H9 (cell line): ENCODE measurements at regions not wholly inside any gene's neighbourhood (a gene's known extent, or its start where the extent isn't known, plus 50 kb on each side); places are given as distances from the start of the nearest gene placed in this dataset.

ENCODE experiments used
- DNase-seq: peaks from one replicate; pipeline ENCODE4 v3.0.0-alpha.2; 2017
- H2AFZ ChIP-seq: one replicate; pipeline ENCODE4 v1.6.1; 2013; ENCODE audit warnings: mild to moderate bottlenecking, low read length, control low read depth, moderate library complexity
- H2AK5ac ChIP-seq: 2 replicates; pipeline ENCODE4 v1.6.1; 2013; ENCODE audit warnings: low read length, control low read depth, mixed read lengths; ENCODE audit not compliant: insufficient read length
- H2BK120ac ChIP-seq: one replicate; pipeline ENCODE4 v1.6.1; 2013; ENCODE audit warnings: low read depth, mild to moderate bottlenecking, low read length, control low read depth, inconsistent platforms; ENCODE audit not compliant: poor library complexity, severe bottlenecking
- H2BK12ac ChIP-seq: 2 replicates; pipeline ENCODE4 v1.6.1; 2013; ENCODE audit warnings: low read length, control low read depth, mixed read lengths, low read depth; ENCODE audit not compliant: insufficient read length
- H2BK15ac ChIP-seq: 2 replicates; pipeline ENCODE4 v1.6.1; 2013; ENCODE audit warnings: low read depth, low read length, control low read depth
- H2BK20ac ChIP-seq: one replicate; pipeline ENCODE4 v1.6.1; 2013; ENCODE audit warnings: low read depth, mild to moderate bottlenecking, low read length, control low read depth, inconsistent platforms; ENCODE audit not compliant: poor library complexity, severe bottlenecking
- H2BK5ac ChIP-seq: 2 replicates; pipeline ENCODE4 v1.6.1; 2013; ENCODE audit warnings: low read length, control low read depth, mixed read lengths; ENCODE audit not compliant: insufficient read length
- H3K14ac ChIP-seq: 2 replicates; pipeline ENCODE4 v1.6.1; 2013; ENCODE audit warnings: low read length, control low read depth; ENCODE audit not compliant: insufficient read depth
- H3K18ac ChIP-seq: 2 replicates; pipeline ENCODE4 v1.6.1; 2013; ENCODE audit warnings: low read depth, mild to moderate bottlenecking, mixed read lengths, low read length, control low read depth; ENCODE audit not compliant: insufficient read length
- H3K23ac ChIP-seq: 2 replicates; pipeline ENCODE4 v1.6.1; 2013; ENCODE audit warnings: low read length, control low read depth, mixed read lengths, low read depth; ENCODE audit not compliant: insufficient read length
- H3K23me2 ChIP-seq: 2 replicates; pipeline ENCODE4 v1.6.1; 2013; ENCODE audit warnings: low read depth, mild to moderate bottlenecking, mixed read lengths, low read length, control low read depth; ENCODE audit not compliant: insufficient read length, poor library complexity, severe bottlenecking
- H3K27ac ChIP-seq: 2 replicates; pipeline ENCODE4 v1.5.1; 2013; ENCODE audit warnings: low read length, control low read depth, mixed read lengths, low read depth; ENCODE audit not compliant: insufficient read length
- H3K27me3 ChIP-seq: 2 replicates; pipeline ENCODE4 v1.6.1; 2013; ENCODE audit warnings: low read length, control low read depth, inconsistent platforms; ENCODE audit not compliant: insufficient read depth
- H3K4ac ChIP-seq: 2 replicates; pipeline ENCODE4 v1.6.1; 2013; ENCODE audit warnings: low read depth, mild to moderate bottlenecking, control low read depth, inconsistent platforms, low read length, moderate library complexity
- H3K4me1 ChIP-seq: 2 replicates; pipeline ENCODE4 v1.6.1; 2013; ENCODE audit warnings: low read length, control low read depth, inconsistent platforms; ENCODE audit not compliant: insufficient read depth
- H3K4me2 ChIP-seq: 2 replicates; pipeline ENCODE4 v1.6.1; 2013; ENCODE audit warnings: low read length, control low read depth, mixed read lengths; ENCODE audit not compliant: insufficient read length, insufficient read depth
- H3K56ac ChIP-seq: 2 replicates; pipeline ENCODE4 v1.6.1; 2013; ENCODE audit warnings: low read depth, mild to moderate bottlenecking, mixed read lengths, low read length, control low read depth; ENCODE audit not compliant: insufficient read length
- H3K79me1 ChIP-seq: 2 replicates; pipeline ENCODE4 v1.6.1; 2013; ENCODE audit warnings: low read depth, mild to moderate bottlenecking, moderate library complexity, low read length, control low read depth, inconsistent platforms; ENCODE audit not compliant: insufficient read depth, poor library complexity, severe bottlenecking
- H3K79me2 ChIP-seq: 2 replicates; pipeline ENCODE4 v1.6.1; 2013; ENCODE audit warnings: low read length, control low read depth, inconsistent platforms; ENCODE audit not compliant: insufficient read depth
- H3K9ac ChIP-seq: 2 replicates; pipeline ENCODE4 v1.6.1; 2013; ENCODE audit warnings: low read length, control low read depth, mixed read lengths; ENCODE audit not compliant: insufficient read length; ENCODE audit errors: extremely low read depth
- H3K9me3 ChIP-seq: one replicate; pipeline ENCODE4 v1.6.1; 2013; ENCODE audit warnings: low read depth, low read length, inconsistent platforms; ENCODE audit not compliant: control insufficient read depth
- H3T11ph ChIP-seq: one replicate; pipeline ENCODE4 v1.6.1; 2013; ENCODE audit warnings: mild to moderate bottlenecking, low read length, control low read depth, inconsistent platforms
- H4K20me1 ChIP-seq: one replicate; pipeline ENCODE4 v1.6.1; 2013; ENCODE audit not compliant: control insufficient read depth, insufficient read length, insufficient read depth
- H4K5ac ChIP-seq: 2 replicates; pipeline ENCODE4 v1.6.1; 2013; ENCODE audit warnings: low read depth, mild to moderate bottlenecking, mixed read lengths, low read length, control low read depth; ENCODE audit not compliant: insufficient read length
- H4K8ac ChIP-seq: replicated peaks from 2 replicates; pipeline ENCODE4 v1.6.1; 2013; ENCODE audit warnings: low read length, control low read depth, mixed read lengths, low read depth; ENCODE audit not compliant: insufficient read length
- H4K91ac ChIP-seq: 2 replicates; pipeline ENCODE4 v1.6.1; 2013; ENCODE audit warnings: low read depth, mild to moderate bottlenecking, moderate library complexity, mixed read lengths, low read length, control low read depth; ENCODE audit not compliant: insufficient read length
- H3K27ac Mint-ChIP-seq, 3 experiments: 2 replicates in 2 of 3; 3 replicates in 1 of 3; pipeline ENCODE4 v1.8.0; 2020 to 2021; ENCODE audit warnings: mixed read lengths in 3 of 3, mild to moderate bottlenecking in 1 of 3, moderate library complexity in 1 of 3
- H3K27me3 Mint-ChIP-seq: 2 replicates; pipeline ENCODE4 v1.8.0; 2021; ENCODE audit warnings: low read depth, mild to moderate bottlenecking, moderate library complexity, mixed read lengths
- H3K36me3 Mint-ChIP-seq, 3 experiments: 2 replicates in 2 of 3; 3 replicates in 1 of 3; pipeline ENCODE4 v1.8.0; 2020 to 2021; ENCODE audit warnings: low read depth in 3 of 3, mixed read lengths in 3 of 3; ENCODE audit not compliant: insufficient read depth in 1 of 3
- H3K4me1 Mint-ChIP-seq, 2 experiments: 2 replicates each; pipeline ENCODE4 v1.8.0; 2020; ENCODE audit warnings: mixed read lengths in 2 of 2
- H3K4me3 Mint-ChIP-seq, 2 experiments: 2 replicates in 1 of 2; 3 replicates in 1 of 2; pipeline ENCODE4 v1.8.0; 2020 to 2021; ENCODE audit warnings: mild to moderate bottlenecking in 2 of 2, mixed read lengths in 2 of 2, moderate library complexity in 1 of 2
- H3K9me3 Mint-ChIP-seq, 2 experiments: 2 replicates in 1 of 2; 3 replicates in 1 of 2; pipeline ENCODE4 v1.8.0; 2020; ENCODE audit warnings: mild to moderate bottlenecking in 2 of 2, mixed read lengths in 2 of 2, moderate library complexity in 1 of 2
- WGBS: extraction: QIAGEN DNeasy Blood & Tissue Kit; methylation state at CpG from one replicate; pipeline ENCODE4 v1.1.7; 2013; ENCODE audit warnings: missing lambda C conversion rate, low lambda C conversion rate, mixed read lengths; ENCODE audit not compliant: insufficient read length; ENCODE audit errors: extremely low coverage; 5-methylcytosine and 5-hydroxymethylcytosine counted together
- TF ChIP-seq, protein P1 (sequence below): fragments of 200-600 bp; sonication (generic); conservative IDR thresholded peaks from 3 replicates; pipeline ENCODE4 v1.8.0; 2021; ENCODE audit warnings: antibody characterized with exemption, mild to moderate bottlenecking

- Histone ChIP-seq H2AK5ac (no peak overlapping the region), H3K79me2 (no peaks in the 10 kb centered on the region), H3K23ac (no peak overlapping the region), H3K23me2 (no peaks in the 10 kb centered on the region), H3K56ac (no peak overlapping the region), H3T11ph (no peak overlapping the region), H3K9me3 (peaks cover 9% of the 10 kb centered on the region), H3K4ac (no peak overlapping the region), H3K4me1 (no peaks in the 10 kb centered on the region), H3K27me3 (no peaks in the 10 kb centered on the region), H2BK15ac (no peak overlapping the region), H4K5ac (no peak overlapping the region), H3K9ac (no peak overlapping the region), H2BK12ac (no peak overlapping the region), H2BK5ac (no peak overlapping the region), H3K4me2 (no peak overlapping the region), H3K27ac (no peak overlapping the region), H4K91ac (no peak overlapping the region), H4K8ac (no peak overlapping the region), H3K14ac (no peak overlapping the region), H3K79me1 (no peaks in the 10 kb centered on the region), H3K18ac (no peak overlapping the region), H2BK120ac (no peak overlapping the region), H2BK20ac (no peak overlapping the region), H4K20me1 (no peaks in the 10 kb centered on the region), H2AFZ (no peak overlapping the region)
- Mint-ChIP-seq H3K27ac (no peak overlapping the region), H3K27me3 (peaks cover 12% of the 10 kb centered on the region), H3K36me3 (peaks cover 13 to 24% (median 19%) of the 10 kb centered on the region in 3 experiments), H3K4me3 (no peak overlapping the region), H3K9me3 (peaks cover 23 to 24% of the 10 kb centered on the region in 2 experiments), H3K4me1 (peaks cover 0 to 13% of the 10 kb centered on the region in 2 experiments; a peak in 2 of 4 replicates)
- TF ChIP-seq, protein P1, sequence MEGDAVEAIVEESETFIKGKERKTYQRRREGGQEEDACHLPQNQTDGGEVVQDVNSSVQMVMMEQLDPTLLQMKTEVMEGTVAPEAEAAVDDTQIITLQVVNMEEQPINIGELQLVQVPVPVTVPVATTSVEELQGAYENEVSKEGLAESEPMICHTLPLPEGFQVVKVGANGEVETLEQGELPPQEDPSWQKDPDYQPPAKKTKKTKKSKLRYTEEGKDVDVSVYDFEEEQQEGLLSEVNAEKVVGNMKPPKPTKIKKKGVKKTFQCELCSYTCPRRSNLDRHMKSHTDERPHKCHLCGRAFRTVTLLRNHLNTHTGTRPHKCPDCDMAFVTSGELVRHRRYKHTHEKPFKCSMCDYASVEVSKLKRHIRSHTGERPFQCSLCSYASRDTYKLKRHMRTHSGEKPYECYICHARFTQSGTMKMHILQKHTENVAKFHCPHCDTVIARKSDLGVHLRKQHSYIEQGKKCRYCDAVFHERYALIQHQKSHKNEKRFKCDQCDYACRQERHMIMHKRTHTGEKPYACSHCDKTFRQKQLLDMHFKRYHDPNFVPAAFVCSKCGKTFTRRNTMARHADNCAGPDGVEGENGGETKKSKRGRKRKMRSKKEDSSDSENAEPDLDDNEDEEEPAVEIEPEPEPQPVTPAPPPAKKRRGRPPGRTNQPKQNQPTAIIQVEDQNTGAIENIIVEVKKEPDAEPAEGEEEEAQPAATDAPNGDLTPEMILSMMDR = no peak
- DNase-seq = no peak
- no CpG with 5 or more reads among the region's 4 CpGs for WGBS
Observed at GRCh38 chr6:4379958-4380357, 244.6 kb upstream of the ECI2 start.
